GM18909 (cell line): ENCODE measurements at regions not wholly inside any gene's neighbourhood (a gene's known extent, or its start where the extent isn't known, plus 50 kb on each side); places are given as distances from the start of the nearest gene placed in this dataset.

Experiments used
- ATAC-seq: cut with Tn5 transposase; IDR thresholded peaks from one replicate; pipeline ENCODE4 v1.9.1; 2021; ENCODE audit warnings: mild to moderate bottlenecking; ENCODE audit not compliant: unreplicated experiment, poor library complexity

DNA sequence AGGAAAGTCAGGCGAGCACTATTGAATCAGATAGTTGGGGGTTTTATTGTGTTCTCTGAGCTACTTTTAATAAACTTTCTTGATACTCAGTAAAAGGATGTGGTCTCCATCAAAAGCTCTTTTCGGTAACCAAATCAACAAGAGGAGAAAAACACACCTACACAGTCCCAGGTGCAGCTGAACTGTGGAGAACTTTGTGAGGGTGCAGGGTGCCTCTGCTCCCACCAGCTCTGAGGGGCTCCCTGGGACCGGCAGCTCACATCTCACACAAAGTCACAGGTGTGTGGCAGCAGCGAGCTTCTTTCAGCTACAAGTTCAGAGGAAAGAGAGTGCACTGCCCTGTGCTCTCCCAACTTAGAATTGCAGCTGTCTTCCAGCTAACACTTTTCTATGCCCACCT lies 650.4 kb downstream of the RNF144A start:
- no peak for ATAC-seq

DNA sequence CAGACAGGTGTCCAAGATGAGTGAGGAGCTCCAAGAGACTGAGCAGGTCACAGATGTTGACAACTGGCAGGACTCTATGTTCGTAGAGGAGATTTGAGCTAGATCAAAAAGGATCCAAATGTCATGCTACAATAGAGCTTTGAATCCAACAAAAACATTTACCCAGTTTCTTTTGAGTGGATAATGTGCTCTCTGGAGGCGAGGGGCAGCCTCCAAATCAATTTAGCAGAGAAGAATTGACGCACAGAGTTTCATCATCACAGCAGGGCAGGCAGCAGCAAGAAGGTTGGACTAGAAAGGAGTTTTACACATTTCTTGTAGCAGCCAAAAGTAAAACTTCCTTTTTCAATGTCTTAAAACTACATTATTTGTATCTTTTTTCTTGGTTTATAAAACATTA lies 653.0 kb downstream of the RNF144A start:
- no peak for ATAC-seq

DNA sequence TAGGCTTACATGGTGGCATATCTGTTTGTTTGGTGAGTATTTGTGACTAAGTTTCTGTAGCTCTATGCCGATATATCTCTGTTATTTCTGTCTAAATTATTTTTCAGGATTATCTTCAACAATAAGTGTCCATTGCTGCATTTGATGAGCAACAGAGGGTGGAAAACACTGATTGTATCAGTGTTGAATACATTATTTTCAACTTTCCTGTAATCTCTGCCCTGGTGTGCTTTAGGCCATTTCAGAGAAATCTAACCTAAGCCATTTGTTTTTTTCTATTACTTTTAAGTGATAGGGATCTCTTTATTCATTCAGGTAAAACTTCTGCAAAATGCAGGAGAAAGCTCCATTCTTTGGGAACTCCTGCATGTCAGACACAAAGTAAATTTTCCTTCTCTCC lies 654.5 kb downstream of the RNF144A start:
- ATAC-seq = no peak

DNA sequence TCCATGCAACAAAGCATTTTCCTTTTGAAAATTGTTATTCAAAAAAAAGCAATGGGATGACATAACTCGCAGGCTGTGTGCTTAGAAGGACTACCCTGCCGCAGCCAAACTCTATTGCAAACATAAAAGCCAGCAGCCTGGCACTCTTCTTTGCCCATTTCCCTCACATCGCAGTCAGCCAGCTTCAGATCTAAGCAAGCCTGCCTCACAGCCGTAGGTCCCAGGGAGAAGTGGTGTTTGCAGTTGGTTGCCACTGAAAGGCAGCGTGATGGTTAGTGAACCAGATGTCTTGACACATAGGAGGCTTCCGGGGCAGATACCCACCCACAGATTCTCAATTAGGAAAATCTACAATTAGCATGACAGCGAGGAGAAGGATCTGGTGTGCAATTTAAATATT lies 655.2 kb downstream of the RNF144A start:
- no peak for ATAC-seq

DNA sequence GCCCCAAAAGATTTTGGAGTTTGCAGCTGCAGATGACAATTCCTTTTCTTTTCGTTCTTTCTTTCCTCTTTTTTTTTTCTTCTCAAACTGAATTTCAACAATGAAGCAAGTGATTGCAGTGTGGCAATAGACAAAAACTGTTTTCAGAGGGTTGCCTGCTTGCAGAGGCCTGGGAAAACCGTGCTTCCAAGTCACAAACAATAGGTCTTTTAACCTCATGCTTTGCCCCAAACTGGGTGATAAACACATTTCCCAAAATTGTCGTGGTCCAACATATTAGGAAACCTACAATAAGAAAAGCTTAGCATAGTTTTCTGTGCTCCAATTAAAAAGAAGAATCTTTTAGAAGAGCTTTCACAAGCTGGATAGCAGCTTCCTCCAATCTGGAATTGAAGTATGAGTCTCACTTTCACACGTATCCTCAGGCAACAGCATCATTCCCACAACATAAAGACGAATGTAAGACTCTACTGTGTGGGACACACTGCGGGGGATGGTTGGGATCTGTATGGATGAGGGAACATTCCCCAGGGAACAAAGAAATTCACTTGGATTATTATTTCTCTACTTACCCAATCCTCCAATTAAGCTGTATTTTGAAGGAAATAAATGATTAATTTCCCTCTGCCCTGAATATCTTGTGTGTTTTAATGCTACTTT lies 656.1 kb downstream of the RNF144A start:
- no peak for ATAC-seq

DNA sequence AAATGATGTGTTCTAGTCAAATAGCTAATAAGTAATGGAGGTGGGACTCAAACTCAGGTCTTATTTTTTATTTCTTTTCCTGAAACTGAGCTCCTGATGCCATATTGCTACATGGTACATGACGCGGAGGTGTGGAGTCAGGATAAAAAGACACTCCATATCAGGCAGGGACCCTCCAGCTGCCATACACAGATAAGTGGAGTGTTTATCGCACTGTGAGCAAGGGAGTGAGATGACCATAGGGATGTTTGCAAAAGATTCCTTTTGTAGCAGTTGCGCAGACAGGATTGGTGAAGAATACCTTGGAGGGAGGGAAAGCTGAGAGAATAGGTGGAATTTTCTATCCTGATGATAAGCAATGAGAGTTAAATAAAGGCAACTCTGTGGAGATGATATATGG lies 657.2 kb downstream of the RNF144A start:
- no peak for ATAC-seq

DNA sequence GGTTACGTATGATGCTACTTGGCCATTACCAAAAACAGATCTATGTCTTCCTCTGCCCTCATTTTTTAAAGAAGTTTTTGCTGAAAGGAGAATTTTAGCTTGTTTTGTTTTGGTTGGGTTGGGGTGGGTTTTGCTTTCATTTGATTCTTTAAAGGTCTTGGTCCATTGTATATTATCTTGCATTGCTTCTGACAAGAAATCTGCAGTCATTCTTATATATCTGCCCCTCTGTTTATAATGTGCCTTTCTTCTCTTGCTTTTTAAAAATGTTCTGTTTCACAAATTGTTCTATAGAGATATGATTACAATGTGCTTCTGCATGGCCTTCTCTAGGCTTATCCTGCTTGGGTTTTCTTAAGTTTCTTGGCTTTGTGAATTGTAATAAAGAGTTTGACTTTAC lies 660.6 kb downstream of the RNF144A start:
- no peak for ATAC-seq

DNA sequence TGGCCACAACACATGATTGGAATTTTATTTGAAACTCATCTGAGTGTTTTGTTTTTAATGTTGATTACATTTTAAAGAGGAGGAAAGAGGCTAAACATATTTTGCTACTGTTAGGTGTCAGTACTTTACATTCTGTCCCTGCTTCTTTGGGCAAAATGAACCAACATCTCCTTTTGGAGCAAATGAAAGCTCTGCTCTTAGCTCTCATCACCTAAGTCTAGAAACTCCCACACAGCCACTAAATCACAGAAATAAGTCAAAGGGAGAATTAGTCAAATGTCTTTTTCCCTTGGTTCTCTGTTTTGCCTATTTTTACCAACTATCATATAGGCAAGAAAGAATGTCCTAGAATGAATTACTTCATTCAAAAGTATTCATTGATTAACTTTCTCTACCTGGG lies 666.8 kb downstream of the RNF144A start:
- ATAC-seq = no peak

DNA sequence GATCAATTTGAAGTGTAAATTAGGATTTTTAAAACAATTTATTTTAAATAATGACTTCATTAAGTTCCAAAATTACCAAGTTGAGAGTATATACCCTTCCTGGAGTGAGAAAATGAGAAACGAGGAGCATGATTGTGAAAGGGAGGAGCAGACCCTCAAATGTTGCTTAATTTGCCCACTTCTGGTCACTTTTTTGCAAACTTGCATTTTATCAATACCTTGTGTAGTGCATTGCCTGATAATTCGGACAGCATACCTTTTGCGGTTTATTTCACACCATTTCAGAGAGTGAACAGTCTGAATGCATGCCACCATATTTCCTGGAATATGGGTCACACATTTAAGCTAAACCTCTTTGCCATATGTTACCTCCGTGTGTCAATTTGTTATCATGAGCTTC lies 669.7 kb downstream of the RNF144A start:
- no peak for ATAC-seq

DNA sequence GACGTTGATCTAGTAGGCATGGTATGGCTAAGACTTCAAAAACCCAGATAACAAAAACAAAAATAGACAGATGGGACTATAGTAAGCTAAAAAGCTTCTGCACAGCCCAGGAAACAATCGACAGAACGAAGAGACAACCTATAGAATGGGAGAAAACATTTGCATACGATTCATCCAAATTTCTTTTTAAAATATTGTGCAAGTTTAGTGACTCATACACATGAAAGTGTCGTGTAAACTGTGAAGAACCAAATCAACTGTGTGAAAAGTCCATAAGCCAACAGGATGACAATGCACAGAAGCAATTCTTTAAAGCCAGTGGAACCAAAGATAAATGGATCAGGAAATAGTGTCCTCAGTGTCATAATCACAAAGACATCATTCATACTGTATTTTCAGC lies 671.1 kb downstream of the RNF144A start:
- no peak for ATAC-seq

DNA sequence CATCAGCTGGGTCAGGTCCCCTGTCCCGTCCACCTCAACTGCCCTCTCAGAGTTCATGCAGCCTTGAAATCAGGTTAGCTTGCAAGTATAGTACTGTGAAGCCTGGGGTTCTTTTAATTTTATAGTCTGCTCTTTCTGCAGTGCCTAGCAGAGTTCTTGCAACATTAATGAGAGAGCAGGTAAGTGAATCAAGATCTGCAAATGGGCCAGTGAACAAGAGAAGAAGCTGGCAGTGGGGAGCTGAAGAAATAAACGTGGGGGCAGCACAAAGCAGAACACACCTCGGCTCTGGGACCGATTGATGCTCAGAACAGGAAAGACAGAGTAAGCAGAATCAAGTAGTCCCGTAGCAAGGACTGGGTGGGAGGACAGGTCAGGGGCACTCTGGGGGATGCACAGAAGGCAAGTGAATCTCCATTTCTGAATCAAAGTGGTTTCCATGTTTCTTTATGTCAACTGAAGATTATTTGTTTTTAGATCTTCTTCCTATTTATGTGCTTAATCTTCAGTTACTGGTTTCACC lies 675.5 kb downstream of the RNF144A start:
- no peak for ATAC-seq

DNA sequence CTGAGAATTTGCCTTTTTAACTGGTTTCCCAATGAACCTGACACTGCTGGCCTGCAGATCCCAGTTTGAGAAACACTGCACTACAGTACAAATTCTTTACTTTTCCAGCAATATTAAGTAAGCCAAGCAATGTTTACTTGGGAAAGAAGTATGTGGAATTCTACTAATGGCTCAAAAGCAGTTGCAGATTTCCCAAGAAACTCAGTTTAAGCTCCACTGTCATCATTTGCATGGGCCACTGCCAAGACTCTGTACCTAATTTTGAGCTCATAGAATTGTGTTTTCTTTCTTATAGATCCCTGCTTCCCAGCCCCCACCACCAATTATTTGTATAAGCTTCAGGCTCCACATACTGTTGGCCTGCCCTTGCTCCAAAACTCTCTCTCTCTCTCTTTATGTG lies 676.1 kb downstream of the RNF144A start:
- no peak for ATAC-seq

DNA sequence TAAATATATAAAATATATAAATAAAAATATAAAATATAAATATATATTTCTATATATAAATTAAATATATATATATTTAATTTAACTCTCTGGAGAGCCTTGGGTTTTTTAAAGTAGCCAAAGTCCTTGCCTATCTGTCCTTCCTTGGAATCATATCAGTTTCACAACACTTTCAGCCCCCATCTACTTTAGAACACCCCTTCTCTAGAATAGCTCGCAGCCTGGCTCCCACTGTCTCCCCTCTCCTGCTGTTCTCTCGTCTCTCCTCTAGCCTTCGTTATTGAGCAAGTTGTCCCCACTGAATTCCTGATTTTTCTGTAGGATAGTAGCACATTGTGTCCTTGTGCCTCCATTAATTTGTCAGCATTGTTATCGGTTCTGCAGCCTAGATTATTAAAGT lies 677.0 kb downstream of the RNF144A start:
- ATAC-seq = no peak

DNA sequence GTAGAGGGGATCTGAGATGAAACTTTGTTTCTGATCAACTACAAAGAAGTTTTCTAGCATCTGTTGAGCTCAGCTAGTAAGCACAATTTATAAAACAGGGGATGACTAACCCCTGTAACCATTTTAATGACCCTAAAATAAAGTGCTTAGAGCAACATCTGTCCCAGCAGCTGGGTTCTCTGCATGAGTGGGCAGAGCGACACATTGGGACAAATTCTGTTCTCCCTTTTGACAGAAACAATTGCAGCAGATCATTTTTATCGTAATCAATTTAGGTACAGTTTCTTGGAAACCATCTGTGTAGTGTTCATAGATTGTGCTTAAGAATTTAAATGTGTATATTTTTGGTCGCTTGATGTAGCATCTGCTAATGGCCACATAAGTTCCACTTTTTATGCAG lies 678.0 kb downstream of the RNF144A start:
- no peak for ATAC-seq

DNA sequence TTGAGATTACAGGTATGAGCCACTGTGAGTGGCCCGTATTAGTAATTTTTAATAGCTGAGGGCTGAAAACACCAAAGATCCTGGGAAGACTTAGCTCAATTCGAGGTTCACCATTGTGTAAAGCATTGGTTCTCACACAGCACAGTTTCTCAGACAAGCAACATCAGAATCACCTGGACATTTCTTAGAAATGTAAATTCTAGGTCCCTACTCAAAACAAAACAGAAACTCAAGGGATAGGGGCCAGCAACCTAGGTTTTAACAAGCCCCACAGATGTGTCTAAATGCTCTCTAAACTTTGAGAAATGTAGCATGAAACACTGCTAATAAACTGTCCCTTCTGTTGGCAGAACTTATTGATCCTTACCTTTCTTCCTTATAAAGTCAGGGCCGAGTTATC lies 681.2 kb downstream of the RNF144A start:
- ATAC-seq = no peak

DNA sequence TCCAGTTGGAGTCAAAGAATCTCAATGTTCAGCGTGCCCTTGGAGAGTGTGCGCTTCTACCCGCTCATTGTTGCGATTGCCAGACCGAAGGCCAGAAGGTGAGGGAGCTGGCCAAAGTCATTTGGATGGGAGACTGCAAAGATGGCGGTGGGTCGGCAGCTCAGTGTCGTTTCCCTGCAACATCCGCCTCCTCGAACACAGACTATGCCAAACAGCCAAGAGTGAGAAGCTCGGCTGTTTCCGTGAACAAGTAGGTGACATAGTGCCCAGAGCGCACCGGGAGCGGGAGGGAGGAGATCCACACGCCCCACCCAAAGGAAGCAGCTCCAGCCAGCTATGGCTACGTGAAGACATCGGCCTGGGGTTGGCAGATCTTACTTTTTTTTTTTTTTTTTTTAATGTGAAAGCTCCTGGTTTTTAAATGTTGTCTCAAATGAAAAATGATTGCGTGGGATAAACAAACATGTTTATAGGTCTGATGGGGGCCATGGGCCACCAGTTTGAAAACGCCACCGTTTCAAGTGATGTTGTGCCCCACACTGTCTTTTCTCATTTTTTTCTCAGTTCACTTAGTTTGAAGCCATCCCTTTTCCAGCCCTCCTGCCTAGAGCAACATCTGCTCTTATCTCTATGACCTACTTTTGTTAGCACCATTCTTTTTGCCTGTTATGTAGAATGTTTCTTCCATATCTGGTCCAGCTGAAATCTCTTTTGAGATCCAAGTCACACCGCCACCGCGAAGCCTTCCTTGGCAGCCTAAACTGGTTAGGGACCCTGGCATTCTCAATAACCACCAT lies 682.4 kb downstream of the RNF144A start:
- ATAC-seq = no peak

DNA sequence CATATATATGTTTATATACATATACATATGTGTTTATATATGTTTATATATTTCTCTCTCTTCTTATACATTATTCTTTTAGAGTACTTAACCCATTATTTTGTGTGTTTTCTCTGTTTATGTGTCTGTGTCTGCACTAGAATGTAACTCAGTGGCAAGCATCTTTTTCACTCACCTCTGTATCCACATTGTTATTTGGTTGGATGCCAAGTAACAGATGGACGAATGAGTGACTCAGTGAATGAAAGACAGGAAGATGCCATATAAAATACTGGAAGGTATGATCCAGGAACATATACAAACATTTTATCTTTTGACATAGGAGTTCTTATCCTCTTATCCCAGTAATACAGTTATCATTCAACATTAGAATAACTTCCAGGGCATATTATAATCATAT lies 684.8 kb downstream of the RNF144A start:
- no peak for ATAC-seq

DNA sequence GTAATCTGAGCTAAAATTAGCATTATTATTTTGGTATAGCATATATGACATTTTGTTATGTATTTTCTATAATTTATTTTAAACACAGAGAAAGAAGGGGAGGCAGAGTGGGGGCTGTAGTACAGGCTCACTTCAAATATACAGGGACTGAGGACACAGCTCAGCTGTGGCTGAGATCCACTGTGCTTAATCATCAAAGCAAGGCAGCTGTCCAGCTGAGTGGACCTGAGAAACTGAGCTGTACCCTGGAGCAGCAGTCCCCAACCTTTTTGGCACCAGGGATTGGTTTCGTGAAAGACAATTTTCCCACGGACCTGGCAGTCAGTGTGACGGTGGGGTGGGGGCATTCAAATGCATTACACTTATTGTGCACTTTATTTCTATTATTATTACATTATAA lies 687.2 kb downstream of the RNF144A start:
- no peak for ATAC-seq

DNA sequence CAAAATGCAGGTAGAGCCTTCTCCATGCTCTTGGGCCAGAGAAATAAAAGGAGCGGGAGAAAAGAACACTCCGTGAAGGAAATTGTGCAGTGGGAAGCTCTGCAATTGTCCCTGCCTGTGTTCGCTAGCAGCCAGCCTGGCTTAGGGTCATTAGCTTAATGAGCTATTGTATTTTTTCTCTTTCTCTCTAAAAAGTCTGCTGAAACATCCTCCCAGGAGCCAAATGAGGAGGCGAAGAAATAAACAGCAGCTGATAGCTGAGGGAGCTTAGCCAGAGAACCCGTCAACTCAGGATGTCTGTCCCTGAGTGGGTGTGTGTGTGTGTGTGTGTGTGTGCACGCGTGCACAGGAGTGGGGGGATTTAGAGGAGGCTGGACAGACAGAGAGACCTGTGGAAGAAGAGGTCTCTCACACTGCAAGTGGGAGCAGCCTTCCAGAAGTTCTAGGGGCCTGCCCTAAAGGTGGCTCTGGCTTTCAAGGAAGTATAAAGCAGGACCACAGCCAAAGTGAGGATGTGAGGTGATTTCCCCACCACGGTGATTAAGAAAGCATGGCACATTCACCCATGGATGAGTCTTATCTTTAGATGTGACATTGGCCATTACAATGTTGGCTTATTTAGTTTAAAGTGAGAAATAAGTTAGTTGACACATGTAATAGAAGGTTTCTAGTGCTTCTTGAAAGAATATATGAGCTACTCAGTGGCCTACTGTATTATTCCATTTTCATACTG lies 690.4 kb downstream of the RNF144A start:
- no peak for ATAC-seq

DNA sequence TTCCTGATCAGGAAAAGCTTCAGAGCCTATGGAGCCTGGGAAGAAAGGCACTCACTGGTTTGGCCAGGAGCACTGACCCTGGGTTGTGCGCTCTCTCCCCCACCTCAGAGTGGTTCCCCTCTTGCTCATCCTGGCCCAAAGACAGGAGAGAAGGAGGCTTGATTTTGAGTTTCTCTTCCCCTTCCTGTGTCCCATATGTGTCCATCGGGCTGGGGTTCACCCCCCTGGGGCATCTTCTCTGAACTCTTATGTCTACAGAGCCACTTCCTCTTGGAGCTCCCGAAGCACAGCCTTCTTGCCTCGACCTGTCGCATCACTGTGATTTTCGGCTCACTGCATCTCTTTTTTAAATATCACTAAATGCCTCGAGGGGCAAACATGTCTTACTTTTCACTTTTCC lies 692.3 kb downstream of the RNF144A start:
- ATAC-seq = no peak

DNA sequence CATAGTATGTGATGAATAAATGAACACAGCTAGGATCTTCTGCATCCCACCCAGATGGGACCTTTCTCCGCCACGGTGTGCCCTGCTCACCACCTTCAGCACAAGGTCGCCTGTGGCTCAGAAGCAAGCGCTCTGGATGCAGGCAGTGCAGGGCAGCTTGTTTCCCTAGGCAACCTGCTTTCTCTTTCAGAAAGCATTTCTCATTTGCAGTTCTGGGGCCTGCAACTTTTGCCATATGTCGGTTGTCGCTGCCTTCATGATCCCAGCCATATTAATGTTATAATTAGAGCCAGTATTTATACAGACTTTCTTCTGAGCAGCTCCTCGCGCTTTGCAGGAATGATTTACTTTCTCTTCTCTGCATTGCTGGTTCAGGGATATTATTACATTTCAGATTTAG lies 692.8 kb downstream of the RNF144A start:
- no peak for ATAC-seq
